HG02970 (cell line): ENCODE measurements at regions not wholly inside any gene's neighbourhood (a gene's known extent, or its start where the extent isn't known, plus 50 kb on each side); places are given as distances from the start of the nearest gene placed in this dataset.

ENCODE experiments used
- ATAC-seq: cut with Tn5 transposase; IDR thresholded peaks from one replicate; pipeline ENCODE4 v1.9.1; 2021; ENCODE audit warnings: mild to moderate bottlenecking, moderate library complexity, moderate number of reproducible peaks; ENCODE audit not compliant: unreplicated experiment, low FRiP score

DNA sequence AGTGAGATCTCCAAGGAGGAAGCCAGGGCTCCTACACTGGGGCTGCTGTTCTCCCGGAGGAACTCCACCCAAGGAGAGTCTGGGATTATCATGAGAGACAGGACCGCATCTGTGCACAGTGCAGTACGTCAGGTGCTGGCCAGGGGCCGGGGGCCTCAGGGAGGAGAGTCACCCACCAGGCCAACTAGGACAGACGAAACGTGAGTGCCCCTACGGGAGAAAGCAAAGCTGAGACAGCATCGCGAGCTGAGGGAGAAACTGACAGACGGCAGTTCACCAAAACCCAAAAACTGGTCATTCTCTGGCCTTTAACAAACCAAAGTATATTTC, 273.4 kb downstream of the BRD1 start:
- ATAC-seq, result no peak

DNA sequence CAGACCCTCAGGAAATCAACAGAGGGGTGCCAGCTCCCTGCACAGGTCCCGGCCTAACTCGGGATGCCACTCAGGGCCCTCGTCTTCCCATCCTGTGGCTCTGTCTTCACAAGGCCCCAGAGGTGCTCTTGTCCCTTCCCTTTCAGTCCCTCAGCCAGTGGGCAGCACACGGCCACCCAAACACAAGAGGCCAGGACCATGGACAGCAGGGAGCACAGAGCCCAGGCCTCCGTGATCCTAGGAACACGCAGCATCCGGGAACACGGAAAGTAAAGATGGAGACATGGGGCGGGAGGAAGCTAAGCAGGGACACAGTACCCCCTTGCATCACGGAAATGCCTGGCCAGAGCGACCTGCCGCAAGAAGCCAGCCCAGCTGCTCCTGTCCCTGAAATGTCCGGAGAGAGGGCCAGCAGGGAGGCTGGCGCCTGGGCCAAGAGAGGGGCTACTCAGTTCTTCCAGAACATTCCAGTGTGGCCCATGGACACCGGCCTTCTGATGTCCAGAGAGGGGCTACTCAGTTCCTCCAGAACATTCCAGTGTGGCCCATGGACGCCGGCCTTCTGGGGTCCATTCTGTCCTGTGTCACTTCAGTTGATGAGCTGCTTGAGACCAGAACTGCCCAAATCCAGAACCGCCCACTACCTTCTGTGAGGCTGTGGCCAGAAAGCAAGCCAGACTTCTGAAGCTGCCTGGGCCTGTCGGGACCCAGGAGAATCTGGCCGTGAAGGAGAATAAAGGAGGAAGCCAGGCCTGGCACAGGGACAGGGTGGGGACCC, 274.0 kb downstream of the BRD1 start:
- ATAC-seq, result no peak

DNA sequence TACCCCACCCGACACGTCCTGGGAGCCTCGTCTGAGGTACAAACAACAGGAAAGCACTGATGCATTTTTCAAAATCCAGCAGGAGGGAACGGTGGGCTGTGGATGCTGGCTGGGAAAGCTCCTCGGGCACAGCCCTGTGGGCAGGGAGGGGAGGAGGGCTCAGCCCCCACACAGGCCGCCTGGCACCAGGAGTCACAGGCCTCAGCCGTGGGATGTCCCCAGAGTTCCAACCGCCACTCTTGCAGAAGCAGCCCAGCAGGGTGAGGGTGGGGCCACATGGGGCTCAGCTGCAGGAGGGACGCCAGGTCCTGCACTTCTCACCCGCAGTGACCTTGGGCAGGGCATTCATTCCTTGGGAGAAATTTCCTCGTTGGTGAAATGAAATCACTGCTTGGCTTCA, 274.6 kb downstream of the BRD1 start:
- ATAC-seq, result no peak

DNA sequence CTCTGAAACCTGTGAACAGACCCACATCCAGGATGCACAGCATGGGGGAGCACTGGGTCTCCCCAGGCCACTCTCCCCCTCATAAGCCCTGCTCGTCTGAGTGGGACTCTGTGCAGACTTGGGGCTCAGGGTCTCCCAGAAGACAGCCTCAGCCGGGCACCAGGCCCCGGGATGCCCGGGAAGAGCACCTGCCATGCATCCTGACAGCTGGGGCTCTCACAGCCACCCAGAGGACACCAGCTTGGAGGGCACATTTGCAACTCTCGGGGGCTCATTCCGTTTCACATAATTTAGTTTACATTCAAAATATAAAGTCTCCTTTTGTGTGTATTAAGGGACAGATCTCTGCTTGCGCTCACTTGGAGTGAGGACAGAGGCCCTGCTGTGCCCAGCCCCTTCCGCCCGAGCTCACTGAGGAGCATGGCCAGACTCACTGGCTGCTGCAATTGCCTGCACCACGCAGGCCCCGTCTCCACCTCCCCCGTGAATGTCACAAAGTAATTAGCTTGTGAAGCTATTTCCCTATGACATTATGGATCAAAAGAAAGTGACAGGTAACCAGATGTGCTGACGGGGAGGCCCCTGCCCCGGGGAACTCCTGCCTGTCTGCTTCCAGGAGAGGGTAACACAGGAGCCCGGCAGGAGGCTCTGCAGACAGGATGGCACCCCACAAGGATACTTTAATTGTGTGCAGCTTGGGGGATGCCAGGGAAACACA, 275.6 kb downstream of the BRD1 start:
- ATAC-seq, result no peak

DNA sequence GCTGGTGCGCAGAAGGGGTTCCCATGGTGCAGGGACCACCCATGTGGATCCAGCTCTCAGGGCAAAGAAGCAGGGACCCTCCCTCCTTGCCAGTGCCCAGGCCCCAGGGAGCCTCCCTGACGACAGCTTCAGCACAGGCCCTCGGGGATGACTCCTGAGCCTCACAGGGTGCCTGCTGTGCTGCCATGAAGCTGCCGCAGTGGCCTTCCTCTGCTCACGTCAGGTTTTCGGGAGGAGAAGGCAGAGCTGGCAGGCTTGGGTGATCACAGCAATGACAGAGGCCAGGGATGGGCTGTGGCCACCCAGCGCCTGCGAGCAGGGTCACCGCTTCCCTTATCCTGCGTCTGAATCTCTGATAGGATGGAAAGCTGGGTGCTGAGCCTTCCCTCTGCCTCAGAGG, 276.2 kb downstream of the BRD1 start:
- no peak for ATAC-seq

DNA sequence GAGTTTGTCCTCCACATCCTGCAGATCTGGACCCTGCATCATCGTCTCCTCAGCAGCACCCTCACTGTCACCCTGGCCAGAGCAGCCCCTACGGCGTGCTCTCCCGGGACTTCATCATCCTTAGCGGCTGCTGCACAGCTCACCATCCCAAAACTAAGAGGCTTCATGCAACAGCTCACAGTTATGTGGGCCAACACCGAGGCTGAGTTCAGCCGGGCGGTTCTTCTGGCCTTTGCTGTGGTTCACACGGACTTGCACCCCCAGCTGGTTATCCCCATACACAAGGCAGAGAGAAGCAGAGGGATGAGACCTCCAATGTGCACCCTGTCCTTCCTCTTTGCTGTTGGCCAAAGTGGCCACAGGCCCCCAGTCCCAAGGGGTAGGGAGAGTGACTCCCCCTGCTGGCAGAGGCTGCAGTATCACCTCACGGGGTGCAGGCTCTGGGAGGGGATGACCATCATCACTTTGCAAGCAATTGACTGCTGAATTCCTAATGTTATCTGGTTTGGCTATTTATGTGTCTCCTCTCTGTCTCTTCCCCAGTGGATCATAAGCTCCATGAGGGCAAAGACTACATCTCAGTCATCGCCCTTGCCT, 276.8 kb downstream of the BRD1 start:
- no peak for ATAC-seq

DNA sequence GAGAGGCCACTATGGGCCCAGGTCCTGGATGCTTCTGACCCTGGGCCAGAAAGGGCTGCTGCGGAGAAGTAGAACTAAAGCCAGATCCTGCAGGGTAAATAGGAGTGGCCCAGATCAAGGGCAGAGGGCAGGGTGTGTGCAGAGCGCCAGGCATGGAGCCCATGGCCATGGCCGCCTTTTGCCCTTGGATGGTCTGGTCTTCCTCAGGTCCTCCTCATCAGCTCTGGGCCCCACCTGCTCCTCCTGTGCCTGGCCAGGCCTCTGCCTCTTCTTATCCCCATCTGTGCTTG, 277.6 kb downstream of the BRD1 start:
- ATAC-seq, result no peak

DNA sequence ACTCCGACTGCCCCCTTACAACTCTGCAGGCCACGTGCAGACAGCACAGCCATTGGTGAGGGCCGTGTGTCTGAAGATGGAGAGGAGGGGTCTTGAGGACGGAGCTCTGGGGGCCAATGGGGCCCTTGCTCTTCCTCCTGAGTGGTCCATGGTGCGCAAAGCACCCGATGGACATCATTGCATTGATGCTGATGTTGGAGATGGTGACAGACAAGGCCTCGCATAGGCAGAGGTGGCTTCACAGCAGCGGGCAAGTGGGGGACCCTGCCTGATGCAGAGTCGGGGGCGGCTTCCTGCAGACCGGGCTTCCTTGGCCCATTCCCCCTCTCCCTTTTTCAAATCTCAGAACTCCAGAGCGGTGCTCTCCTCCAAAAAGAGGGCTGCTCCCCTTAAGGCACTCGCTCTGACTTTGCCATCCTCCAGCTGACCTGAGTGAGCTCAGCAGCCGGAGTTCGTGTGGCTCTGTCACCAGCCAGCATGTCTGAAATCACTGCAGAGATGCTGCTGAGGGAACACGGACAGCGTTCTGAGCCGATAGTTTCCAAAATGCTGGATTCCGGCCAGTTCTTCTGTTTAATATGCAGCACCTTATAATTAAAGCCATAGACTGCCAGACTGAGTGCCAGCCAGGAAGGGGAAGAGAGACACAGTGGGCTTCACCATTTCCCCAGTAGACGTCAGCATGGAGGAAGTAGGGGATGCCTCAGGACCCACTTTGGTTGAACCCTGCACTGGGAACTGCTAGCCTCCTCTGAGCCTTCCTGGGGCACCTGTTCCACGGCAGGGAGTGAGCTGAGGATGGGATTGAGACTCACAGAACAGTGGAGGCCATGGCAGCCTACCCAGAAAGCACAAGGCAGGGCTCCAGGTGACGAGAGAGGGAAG, 278.2 kb downstream of the BRD1 start:
- no peak for ATAC-seq

DNA sequence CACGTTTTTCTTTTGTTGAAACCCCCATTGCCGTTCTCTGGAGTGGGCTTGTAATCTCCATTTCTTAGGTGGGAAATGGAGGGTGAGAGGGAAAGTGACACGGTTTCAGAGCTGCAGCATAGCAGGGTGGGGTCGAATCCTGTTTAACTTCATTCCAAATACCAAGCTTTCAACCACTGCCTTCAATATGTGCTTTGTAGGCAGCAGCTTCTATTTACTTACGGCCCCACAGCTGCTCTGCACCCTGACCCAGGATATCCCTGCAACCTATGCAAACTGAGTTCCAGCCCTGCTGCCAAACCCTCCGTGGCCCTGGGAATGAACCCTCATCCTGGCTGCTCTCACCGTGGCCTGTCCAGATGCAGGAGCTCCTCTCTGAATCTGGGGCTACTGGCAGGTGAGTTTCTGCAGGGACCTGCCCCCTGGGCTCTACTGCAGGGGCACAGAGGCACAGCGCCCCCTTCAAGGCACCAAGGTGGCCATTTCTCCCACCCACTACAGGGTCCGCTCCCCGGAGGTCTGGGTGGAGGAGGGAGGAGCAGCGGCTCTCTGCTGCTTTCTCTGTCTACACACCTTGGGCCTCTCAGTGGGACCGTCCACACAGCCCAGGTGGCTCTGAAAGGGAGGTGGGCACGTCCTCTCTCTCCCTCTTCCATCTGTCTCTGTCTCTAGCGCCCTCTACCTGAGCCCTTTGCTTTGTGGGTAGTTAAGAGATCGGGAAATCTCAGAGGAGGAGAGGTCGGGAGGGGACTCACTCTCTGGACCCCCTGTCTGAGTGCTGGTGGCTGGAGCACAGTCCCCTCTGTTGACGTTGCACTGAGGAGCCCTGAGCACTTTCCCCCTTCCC, 279.1 kb downstream of the BRD1 start:
- ATAC-seq, result no peak

DNA sequence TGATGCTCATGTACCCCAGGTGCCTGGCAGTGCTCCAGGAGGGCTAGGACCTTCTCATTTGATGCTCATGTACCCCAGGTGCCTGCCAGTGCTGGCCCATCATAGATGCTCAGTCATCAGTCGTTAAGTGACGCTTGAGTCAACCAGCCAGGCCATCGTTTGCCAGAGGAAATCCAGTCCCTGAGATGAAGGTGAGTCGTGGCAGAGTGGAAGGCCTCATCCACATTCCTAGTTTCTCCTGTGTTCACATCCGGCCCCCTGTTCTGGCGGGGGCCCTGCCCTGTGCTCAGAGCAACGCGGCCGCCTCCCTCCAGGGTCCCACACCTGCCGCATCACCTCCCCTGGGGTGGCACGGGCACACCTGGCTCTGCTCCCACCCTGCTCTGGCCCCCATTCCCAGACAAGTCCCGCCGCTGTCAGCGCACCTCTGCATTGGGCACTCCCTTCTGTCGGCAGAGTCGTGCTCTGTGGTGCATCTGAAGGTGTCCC, 279.9 kb downstream of the BRD1 start:
- no peak for ATAC-seq

DNA sequence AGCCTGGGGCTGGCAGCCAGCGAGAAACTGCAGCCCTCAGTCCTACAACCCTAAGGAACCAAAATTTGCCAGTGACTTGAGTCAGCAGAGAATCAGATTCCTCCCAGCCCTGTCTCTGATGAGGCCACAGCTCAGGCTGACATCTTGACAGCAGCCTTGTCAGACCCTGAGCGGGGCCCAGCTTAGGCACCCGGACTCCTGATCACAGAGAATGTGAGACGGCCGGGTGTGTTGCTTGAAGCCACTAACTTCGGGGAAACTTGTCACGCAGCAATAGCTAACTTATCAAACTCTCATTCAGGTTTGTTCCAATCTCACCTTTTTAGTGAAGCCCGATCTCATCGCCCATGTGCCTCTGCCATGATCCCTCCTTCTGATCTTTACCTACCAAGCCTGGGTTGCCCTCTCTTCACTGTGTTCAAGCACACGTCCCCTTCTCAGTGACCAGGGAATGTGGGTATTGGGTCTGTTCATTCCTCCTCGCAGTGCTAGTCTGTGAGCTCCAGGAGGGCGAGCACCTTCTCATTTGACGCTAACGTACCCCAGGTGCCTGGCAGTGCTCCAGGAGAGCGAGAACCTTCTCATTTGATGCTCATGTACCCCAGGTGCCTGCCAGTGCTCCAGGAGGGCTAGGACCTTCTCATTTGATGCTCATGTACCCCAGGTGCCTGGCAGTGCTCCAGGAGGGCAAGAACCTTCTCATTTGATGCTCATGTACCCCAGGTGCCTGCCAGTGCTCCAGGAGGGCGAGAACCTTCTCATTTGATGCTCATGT, 280.7 kb downstream of the BRD1 start:
- ATAC-seq, result no peak

DNA sequence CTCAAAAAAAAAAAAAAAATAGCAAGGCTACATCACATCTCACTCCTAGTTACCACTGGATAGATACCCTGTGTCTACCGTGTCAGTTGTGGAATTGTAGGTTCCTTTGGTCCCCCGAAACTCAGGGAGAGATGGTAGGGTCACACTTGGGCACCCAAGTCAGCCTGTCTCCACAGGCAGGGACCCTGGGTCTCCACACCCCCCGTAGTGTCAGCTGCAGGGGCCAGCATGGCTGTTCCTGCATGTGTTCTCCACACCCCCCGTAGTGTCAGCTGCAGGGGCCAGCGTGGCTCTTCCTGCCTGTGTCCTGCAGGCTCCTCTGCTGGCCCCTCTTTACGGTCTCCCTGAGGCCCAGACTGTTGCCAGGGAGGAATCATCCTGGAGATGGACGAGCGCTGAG, 282.1 kb downstream of the BRD1 start:
- no peak for ATAC-seq

DNA sequence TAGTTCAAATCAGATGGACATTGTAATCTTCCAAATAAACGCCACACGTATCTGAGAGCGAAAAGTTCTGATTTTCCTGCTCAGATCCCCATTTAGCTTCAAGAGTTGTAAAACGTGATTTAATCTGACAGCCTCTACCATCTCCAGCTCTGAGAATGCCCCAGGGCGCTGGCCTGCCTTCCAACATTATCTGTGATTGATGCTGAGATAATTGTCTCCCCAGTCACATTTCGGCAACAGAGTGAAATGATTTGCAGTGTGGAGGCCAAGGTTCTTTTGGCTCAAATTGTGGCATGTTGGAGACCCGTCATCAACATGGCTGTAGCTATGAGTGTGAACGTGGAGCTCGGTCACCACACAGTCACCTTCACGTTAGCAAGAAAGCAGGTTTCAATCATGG, 283.4 kb downstream of the BRD1 start:
- ATAC-seq, result no peak

DNA sequence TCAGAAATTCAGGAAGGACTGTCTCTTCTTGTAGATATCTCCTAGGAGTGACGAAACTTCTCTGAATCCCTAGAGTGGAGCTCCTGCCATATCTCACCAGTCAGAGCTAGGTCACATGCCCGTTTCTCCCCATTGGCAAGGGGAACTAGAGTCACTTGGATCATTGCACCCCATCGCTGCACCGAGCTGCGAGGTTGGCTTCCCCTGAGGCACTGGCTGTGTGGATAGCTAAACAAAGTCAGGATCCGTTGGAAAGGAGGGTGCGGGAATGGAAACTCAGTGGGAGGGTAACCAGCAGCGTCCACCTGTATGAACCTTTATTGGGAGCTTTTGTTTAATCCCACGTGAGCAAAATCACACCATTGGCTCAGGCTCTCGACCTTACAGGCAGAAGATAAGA, 283.8 kb downstream of the BRD1 start:
- ATAC-seq, result no peak

DNA sequence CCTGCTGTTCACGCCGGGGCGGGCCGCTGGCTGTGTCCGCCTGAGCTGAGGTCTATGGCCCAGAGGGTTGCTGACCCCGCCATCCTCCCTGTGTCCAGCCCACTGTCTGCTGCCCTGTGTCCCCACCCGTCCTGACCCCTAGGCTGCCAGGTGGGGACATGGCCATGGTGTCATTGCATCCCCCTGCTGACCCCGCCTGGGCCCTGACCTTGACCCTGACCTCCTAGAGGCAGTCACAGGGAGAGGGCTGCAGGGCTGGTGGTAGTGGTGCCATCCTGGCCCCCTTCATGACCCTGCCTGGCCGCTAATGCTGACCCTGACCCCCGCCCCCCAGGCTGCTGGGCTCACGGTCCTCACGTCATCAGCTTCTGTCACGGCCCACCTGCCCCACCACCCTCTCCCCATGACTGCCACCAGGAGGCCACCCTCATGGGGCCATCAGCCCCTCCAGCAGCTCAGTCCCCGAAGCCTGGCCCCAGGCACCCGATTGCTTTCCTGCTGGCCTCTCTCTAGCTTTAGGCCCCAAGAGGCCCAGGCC, 285.9 kb downstream of the BRD1 start:
- no peak for ATAC-seq

DNA sequence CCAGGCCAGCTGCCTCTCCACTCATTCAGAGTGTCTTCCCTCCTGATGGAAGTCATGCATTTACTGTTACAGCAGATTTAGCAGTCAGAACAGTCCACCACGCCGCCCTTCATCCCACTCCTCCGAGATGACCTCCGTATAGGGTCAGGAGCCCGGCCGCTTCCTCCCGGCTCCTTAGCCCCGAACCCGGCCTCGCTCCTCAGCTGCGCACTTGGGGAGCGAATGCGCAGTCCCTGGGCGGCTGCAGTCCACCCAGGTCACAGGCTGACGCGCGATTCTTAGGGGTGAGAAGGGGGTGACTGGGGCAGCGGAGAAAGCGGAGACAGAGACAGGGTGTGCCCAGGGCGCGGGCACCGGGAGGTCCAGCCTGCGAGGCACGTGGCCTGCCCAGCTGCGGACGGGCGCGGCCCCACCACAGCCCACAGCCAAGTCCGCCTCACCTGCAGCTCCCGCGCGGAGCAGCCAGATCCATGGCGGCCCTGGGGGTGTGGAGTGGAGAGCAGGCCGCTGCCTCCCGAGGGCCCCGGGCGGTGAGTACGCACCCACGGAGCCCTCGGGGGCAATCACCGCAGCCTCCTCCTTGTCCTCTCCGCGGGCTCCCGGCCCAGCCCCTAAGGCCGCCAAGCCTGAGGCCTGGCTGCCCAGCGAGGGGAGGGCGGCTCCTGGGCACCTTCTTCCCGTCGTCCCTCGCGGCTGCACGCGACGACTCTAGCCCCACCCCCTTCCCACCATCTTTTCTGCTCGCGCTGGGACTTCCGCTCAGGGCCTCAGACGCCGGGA, 286.6 kb downstream of the BRD1 start:
- ATAC-seq, result no peak

DNA sequence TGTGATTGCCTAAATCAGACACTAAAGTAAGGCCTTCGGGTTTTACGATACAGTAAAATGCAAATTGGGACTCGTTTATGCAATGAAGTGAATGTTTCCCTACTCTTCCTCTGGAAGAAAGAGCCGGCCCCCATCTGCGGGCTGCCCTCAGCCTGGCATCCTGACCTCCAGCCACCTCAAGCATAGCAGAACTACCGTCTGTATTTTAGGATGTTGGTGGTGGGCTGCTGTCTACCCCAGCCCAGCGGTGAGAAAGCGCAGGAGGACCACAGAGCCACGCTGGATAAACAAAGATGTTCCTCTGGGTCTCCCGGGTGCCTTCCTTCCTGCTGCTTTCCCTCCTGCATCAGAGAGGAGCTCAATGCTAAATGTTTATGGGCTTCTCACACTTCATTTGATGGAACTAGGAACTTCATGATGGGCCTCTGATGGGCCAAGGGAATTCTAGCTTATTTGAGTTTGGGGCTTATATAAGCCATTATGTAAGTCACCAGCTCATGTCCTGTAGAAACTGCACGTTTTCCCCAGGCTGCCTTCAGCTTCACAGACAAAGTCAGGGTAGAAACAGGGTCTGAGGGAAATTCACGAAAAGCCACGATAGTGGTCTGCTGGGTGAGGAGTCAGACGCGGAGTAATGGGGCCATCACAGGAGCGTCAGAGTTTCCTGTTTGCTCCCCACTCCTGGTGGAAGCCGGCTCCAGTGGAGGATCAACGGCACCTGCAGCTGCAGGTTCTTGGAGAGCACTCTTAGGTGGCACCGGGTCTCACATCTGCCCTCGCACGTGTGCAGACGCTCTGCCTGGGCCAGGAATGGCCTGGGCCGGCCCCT, 287.4 kb downstream of the BRD1 start:
- no peak for ATAC-seq

DNA sequence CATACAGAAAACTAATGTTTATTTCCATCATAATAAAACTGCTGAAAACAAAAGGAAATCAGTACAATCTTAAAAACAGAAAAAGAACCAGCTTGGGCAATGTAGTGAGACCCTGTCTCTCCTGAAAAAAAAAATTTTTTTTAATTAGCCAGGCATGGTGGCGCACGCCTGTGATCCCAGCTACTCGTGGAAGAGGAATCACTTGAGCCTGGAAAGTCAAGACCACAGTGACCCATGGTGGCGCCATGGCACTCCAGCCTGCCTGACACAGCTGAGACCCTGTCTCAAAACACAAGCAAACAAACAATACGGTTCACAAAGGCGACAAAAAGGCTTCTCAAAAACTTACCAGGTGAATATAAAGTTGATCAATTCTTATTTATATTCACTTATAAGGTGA, 289.7 kb downstream of the BRD1 start:
- no peak for ATAC-seq
